ENCODE measurements at regions not wholly inside any gene's neighbourhood (a gene's known extent, or its start where the extent isn't known, plus 50 kb on each side); places are given as distances from the start of the nearest gene placed in this dataset.
A peak's percentile ranks its signal among the peaks of the same experiment; 100 is the strongest.

- DNase-seq, result no peak
Measured at GRCh38 chr20:22368235-22368634, 216.1 kb downstream of the FOXA2 start.

- no peak for DNase-seq
Measured at GRCh38 chr20:22366631-22367030, 217.7 kb downstream of the FOXA2 start.

- DNase-seq, result no peak
Measured at GRCh38 chr20:22354647-22355046, 229.7 kb downstream of the FOXA2 start.

GRCh38 chr20:22353586-22353985, 230.8 kb downstream of the FOXA2 start:
- DNase-seq, result no peak

DNA sequence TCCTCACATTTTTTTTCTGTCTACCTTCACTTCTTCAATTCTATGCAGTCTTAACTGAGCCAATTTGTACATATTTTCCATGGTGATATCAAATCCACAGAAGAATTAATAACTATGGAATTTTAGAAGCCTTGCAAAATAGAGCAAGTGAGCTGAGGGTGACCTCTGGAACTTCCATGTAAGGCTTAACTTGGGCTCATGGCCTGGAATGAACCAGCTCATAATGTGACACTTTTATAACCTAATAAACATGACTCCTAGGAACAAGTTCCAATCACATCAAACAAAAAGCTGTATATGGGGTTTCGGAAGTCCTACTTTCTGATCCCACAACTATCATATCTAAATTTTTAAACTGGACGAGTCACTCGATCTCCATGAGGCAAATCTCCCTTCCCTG, 232.4 kb downstream of the FOXA2 start:
- no peak for DNase-seq

- DNase-seq, result no peak
Measured at GRCh38 chr20:22350624-22351023, 233.7 kb downstream of the FOXA2 start.

DNA sequence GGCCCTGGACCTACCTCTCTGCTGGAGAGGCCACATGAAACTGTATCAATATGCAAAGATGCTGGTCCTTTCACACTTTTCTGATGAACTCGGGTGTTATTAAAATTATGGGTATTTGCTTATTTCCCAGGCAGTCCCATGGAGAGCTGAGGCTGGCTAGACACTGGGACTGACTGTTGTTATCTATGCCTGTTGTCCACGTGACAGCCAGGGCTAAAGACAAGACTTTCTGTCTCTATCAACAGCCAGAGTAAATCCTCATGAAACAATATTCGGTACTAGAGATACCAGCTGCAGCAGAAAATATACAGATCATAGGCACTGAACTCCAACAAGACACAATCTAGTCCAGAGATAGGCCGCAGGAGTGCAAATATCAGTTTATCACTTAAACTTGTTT, 236.4 kb downstream of the FOXA2 start:
- DNase-seq, result no peak

GRCh38 chr20:22346716-22347115, 237.7 kb downstream of the FOXA2 start:
- no peak for DNase-seq

DNA sequence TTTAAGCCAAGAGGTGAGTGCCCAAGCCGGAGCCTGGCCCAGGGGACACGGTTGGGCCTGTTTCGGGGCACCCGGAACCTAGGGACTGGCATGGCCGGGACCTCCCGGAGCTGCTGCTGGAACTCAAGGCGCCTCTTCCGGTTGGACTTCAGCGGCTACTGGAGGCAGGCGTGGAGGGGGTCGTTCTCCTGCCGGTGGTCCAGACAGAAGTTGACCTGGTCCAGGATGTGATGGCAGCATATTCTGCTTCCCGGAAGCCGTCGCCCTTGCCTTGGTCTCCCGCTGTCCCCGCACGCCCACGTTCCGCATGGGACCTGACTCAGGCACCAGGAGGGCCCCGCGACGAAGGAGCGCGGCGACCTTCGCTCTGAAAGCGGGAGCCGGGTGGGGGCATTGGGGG, 240.8 kb downstream of the FOXA2 start:
- no peak for DNase-seq

- DNase-seq, result no peak
Measured at GRCh38 chr20:22342410-22342809, 242.0 kb downstream of the FOXA2 start.

GRCh38 chr20:22341508-22341907, 242.9 kb downstream of the FOXA2 start:
- no peak for DNase-seq

- DNase-seq, result no peak
Measured at GRCh38 chr20:22339946-22340345, 244.4 kb downstream of the FOXA2 start.

DNA sequence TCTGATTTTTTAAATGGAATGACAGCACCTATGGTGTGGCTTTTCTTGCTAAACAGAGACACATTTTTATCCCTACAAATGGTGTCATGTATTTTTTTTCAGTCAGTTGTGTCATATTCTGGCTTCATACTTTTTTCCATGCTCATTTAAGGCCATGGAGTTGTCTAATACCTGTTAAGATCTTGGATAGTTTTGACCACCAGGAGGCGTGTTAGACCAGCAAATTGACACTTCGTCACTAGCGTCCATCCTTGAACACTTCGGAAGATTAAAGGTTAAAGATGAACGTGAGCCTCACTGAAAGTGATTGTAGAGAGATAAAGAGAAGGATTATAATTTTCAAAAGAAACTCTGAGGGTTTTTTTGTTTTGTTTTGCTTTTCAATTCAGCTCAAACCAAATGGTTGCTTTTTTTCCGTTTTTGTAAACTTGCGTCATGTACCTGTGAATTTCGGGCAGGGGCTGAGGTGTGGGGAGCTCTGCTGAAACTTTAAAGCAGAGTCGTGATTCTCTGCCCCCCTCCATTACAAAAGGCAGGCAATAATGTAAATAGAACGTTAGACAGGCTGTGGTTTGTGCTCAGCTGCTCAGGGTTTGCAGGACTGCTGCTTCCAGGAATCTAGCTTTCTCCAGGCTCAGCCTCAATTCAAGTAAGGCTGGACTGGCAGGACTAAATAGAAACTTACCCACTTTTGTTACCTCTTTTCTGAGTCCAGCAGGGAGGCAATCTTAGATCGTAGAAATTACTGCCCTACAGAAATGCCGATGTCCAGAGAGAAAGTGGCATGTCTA, 245.1 kb downstream of the FOXA2 start:
- DNase-seq, result no peak

- no peak for DNase-seq
Measured at GRCh38 chr20:22338140-22338708, 246.1 kb downstream of the FOXA2 start.

DNA sequence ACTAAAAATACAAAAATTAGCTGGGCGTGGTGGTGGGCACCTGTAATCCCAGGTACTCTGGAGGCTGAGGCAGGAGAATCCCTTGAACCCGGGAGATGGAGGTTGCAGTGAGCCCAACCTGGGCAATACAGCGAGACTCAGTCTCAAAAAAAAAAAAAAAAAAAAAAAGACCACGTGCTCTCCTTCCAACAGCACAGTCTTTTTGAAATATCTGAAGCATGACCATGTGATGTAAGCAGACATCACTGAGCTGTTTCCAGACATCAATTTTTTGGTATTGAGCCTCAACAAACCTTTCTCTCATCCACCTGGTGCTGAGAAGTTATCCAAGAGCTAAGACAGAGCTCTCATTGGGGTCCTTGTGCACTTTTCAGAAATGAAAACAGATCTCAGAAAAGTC, 249.2 kb downstream of the FOXA2 start:
- DNase-seq, result no peak

- DNase-seq, result peak; percentile 18
Measured at GRCh38 chr20:22333885-22334545, 250.4 kb downstream of the FOXA2 start.

GRCh38 chr20:22324505-22324904, 259.9 kb downstream of the FOXA2 start:
- no peak for DNase-seq

- no peak for DNase-seq
Measured at GRCh38 chr20:22322513-22322912, 261.9 kb downstream of the FOXA2 start.

DNA sequence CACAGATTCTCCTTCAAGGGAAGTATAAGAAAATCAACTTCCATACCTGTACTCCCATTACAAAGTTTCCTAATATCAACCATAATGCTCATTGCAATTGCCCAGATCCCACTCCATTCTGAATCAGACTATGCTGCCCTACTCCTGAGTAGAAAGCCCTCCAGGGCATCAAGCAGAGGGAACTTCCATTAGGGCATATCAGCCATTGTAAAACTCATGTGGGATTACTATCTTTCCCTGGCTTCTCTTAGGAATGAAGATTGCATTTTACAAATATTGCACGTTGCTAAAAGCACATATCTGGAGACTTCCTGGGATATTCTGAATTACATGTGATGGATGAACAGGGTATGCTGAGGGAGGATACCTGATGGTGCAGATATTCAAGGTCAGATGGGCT, 263.2 kb downstream of the FOXA2 start:
- no peak for DNase-seq

DNA sequence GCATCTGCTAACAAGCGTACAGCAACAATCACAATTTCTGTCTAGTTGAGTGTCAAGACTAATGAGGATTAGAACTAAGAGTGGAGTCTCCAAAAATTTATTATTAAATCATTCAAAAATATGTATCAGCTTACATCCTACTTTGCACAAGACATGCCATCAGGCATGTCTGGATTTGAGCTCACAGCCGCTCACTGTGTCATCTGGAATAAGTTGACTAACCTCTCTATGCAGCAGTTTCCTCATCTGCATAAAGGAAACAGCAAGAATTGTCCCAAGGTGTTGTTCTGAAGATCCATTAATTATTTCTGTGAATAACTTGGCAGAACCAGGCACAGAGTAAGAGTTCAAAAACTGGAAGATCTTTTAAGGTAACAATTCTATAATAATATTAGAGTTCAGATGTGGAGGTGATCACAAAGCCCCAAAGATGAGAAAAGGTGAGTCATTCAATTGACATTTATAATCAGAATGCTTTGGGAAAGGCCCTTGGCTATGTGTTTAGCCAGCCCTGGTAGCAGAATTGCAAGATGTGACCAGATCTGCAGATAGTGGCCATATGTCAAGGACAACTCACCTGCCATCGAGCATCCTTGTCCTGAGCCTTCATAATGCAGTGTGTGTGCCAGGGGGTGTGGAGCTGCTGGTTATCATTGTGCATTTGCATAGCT, 264.0 kb downstream of the FOXA2 start:
- DNase-seq, result no peak

DNA sequence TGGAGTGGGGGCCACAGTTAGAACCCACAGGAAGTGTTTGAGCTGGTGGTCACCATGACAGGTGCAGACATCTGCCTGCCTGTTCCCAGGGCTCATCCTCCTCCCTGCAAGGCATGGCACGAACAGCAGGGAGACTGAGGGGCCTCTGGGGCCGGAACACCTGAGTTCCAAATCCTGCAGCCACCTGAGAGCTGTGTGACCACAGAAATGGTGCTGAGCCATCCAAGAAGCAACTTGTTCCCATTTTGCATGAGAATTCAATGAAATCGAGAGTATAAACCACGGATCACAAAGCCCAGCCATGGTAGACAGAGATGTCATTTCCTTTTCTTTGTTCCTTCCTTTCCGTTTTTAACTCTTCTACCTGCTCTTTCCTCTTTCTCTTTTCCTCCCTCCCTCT, 268.6 kb downstream of the FOXA2 start:
- no peak for DNase-seq

GRCh38 chr20:22315073-22315472, 269.3 kb downstream of the FOXA2 start:
- DNase-seq, result no peak

DNA sequence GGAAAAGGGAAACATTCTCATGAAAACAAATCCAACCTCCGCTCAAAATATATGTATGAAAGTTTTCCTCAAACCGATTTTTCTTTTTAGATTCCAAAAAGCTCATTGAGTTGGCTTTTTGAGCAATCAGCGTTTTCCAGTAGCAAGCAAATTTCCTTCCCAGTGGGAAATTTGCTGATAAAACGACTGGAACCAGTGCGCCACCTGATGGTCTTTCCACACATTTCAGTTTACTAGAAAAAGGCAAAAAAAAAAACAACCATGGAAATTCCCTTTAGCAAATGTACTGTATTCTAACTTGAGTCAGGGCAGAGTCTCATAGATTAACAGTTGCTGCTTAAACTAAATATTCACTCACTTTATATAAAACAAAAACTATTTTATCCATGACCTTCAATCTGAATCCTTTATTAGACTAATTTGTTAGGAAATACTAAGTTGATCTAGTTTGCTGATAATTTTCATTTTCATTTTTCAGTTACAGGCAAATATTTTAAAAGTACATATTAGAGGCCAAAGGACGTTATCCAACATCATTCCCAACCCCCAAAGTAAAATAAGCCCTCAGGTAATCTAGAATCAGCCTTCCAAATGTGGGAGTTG, 271.5 kb downstream of the FOXA2 start:
- no peak for DNase-seq

Measured in CD4-positive, alpha-beta T cell treated with Interferon gamma for 1 hour (primary cell).